ENCODE measurements at regions not wholly inside any gene's neighbourhood (a gene's known extent, or its start where the extent isn't known, plus 50 kb on each side); places are given as distances from the start of the nearest gene placed in this dataset.

GRCh38 chr20:40477805-40478204 is 211.2 kb downstream of the MAFB start:
- H3K4me3 ChIP-seq (ENCODE audit: low read depth, low read length) = no peak overlapping the region
- ChIA-PET CTCF (no interaction called here), POLR2A (no interaction called here)
- TF ChIP-seq CTCF (IDR thresholded peaks at IDR 0.05; ENCODE audit: low read depth, low read length) = no peak
- H3K9me3 ChIP-seq (ENCODE audit: control insufficient read depth, insufficient read depth, low read length) = no peaks in the 10 kb centered on the region
- H3K27me3 ChIP-seq (ENCODE audit: control insufficient read depth, insufficient read depth, low read length) = no peaks in the 10 kb centered on the region
- no peak overlapping the region for H3K27ac ChIP-seq (ENCODE audit: low read depth, low read length)
- DNase-seq (ENCODE audit: low read depth, low spot score) = no peak

DNA sequence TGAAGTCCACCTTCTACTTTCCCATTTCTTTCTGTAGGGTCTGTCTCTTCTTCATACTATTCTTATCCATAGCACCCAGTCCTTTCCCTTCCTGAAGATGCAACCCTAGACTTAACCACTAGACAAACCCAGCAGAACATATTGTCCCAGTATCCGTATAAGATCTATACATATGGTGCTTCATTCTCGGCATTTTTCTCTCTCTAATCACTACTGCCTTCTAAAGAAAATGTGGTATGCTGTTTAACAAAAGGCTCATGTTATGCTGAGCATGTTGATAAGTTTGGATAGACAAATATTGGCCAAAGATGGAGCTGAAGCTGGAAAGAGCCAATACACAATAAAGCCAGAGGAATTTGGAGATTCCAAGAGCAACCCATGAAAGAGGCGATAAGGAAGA is 212.6 kb downstream of the MAFB start:
- CTCF ChIA-PET = no interaction called here
- no peaks in the 10 kb centered on the region for H3K27me3 ChIP-seq (ENCODE audit: control insufficient read depth, insufficient read depth, low read length)
- TF ChIP-seq CTCF (IDR thresholded peaks at IDR 0.05; ENCODE audit: low read depth, low read length) = no peak

DNA sequence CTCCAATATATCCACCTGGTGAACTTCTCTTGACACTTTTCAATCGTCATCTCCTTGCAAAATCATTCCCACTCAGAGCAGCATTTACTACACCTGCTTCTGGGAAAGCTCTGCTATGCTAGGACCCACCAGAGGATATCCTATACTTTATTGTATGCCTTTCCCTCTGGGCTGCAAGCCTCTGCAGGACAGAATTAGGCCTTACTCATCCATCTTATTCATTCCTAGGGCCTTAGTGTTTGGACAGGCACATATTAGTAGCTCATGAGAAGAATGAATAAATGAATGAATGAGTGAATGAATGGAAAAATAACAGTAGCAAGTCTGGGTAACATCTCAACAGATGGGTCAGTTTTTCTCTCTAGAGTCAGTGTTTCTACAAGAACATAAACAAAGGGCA is 216.1 kb downstream of the MAFB start:
- H3K27ac ChIP-seq (ENCODE audit: low read depth, low read length) = no peak overlapping the region
- POLR2A ChIA-PET = no interaction called here
- H3K4me3 ChIP-seq (ENCODE audit: low read depth, low read length) = no peak overlapping the region
- CTCF ChIA-PET = no interaction called here
- DNase-seq (ENCODE audit: low read depth, low spot score) = no peak
- TF ChIP-seq CTCF (IDR thresholded peaks at IDR 0.05; ENCODE audit: low read depth, low read length) = no peak
- no peaks in the 10 kb centered on the region for H3K9me3 ChIP-seq (ENCODE audit: control insufficient read depth, insufficient read depth, low read length)
- H3K27me3 ChIP-seq (ENCODE audit: control insufficient read depth, insufficient read depth, low read length) = no peaks in the 10 kb centered on the region

More for the DNA sequence above, 212.6 kb downstream of the MAFB start:
- POLR2A ChIA-PET = no interaction called here
- H3K27ac ChIP-seq (ENCODE audit: low read depth, low read length) = no peak overlapping the region
- H3K4me3 ChIP-seq (ENCODE audit: low read depth, low read length) = no peak overlapping the region
- no peak for DNase-seq (ENCODE audit: low read depth, low spot score)
- H3K9me3 ChIP-seq (ENCODE audit: control insufficient read depth, insufficient read depth, low read length) = no peaks in the 10 kb centered on the region

- no peak for DNase-seq (ENCODE audit: low read depth, low spot score)
- ChIA-PET POLR2A (no interaction called here), CTCF (no interaction called here)
- no peak overlapping the region for H3K27ac ChIP-seq (ENCODE audit: low read depth, low read length)
- no peaks in the 10 kb centered on the region for H3K9me3 ChIP-seq (ENCODE audit: control insufficient read depth, insufficient read depth, low read length)
- no peak overlapping the region for H3K4me3 ChIP-seq (ENCODE audit: low read depth, low read length)
- H3K27me3 ChIP-seq (ENCODE audit: control insufficient read depth, insufficient read depth, low read length) = no peaks in the 10 kb centered on the region
- TF ChIP-seq CTCF (IDR thresholded peaks at IDR 0.05; ENCODE audit: low read depth, low read length) = no peak
These were observed 217.8 kb downstream of the MAFB start for GRCh38 chr20:40471261-40471629.

- CTCF ChIA-PET = no interaction called here
These were observed 218.4 kb downstream of the MAFB start for GRCh38 chr20:40470445-40471260.

More at GRCh38 chr20:40470445-40471260, 218.4 kb downstream of the MAFB start:
- H3K27me3 ChIP-seq (ENCODE audit: control insufficient read depth, insufficient read depth, low read length) = no peaks in the 10 kb centered on the region
- DNase-seq (ENCODE audit: low read depth, low spot score) = no peak
- no peaks in the 10 kb centered on the region for H3K9me3 ChIP-seq (ENCODE audit: control insufficient read depth, insufficient read depth, low read length)
- POLR2A ChIA-PET = no interaction called here
- TF ChIP-seq CTCF (IDR thresholded peaks at IDR 0.05; ENCODE audit: low read depth, low read length) = no peak
- no peak overlapping the region for H3K27ac ChIP-seq (ENCODE audit: low read depth, low read length)
- H3K4me3 ChIP-seq (ENCODE audit: low read depth, low read length) = no peak overlapping the region

All from AG04450 (cell line).